SK-N-SH treated with all-trans-retinoic acid at 6 μM for 48 hours (cell line): ENCODE measurements at regions not wholly inside any gene's neighbourhood (a gene's known extent, or its start where the extent isn't known, plus 50 kb on each side); places are given as distances from the start of the nearest gene placed in this dataset.

Experiments
- ATAC-seq: fragments of 200-7000 bp; cut with Tn5 transposase; 3 replicates; pipeline ENCODE4 v1.9.1; 2020; ENCODE audit warnings: mild to moderate bottlenecking, moderate library complexity
- ARNTL ChIP-seq: fragments of 450-650 bp; formaldehyde crosslinking; IDR thresholded peaks from 2 replicates; pipeline ENCODE4 v1.5.0; 2020; ENCODE audit warnings: low read depth, mild to moderate bottlenecking, moderate library complexity, borderline replicate concordance
- BACH2 ChIP-seq: fragments of 250-450 bp; sonication (Bioruptor Pico); IDR thresholded peaks from 2 replicates; pipeline ENCODE4 v1.9.0; 2021; ENCODE audit warnings: mild to moderate bottlenecking, borderline replicate concordance
- CREB5 ChIP-seq: fragments of 250-450 bp; sonication (Bioruptor Pico); IDR thresholded peaks from 2 replicates; pipeline ENCODE4 v1.5.1; 2020; ENCODE audit warnings: low read depth, mild to moderate bottlenecking, moderate library complexity
- CSDC2 ChIP-seq: fragments of 250-450 bp; sonication (Bioruptor Pico); IDR thresholded peaks from 2 replicates; pipeline ENCODE4 v1.5.0; 2020; ENCODE audit warnings: mild to moderate bottlenecking, moderate library complexity
- CSRNP3 ChIP-seq: fragments of 250-450 bp; sonication (Bioruptor Pico); IDR thresholded peaks from 2 replicates; pipeline ENCODE4 v1.5.1; 2021; ENCODE audit warnings: mild to moderate bottlenecking, moderate library complexity
- ESRRG ChIP-seq: fragments of 250-450 bp; sonication (Bioruptor Pico); IDR thresholded peaks from 2 replicates; pipeline ENCODE4 v1.6.1; 2021; ENCODE audit warnings: mild to moderate bottlenecking
- GLIS3 ChIP-seq: fragments of 250-450 bp; sonication (Bioruptor Pico); IDR thresholded peaks from 2 replicates; pipeline ENCODE4 v1.5.0; 2020; ENCODE audit warnings: mild to moderate bottlenecking, moderate library complexity
- ISL1 ChIP-seq: fragments of 250-450 bp; sonication (Bioruptor Pico); IDR thresholded peaks from 2 replicates; pipeline ENCODE4 v2.1.2; 2022; ENCODE audit warnings: mild to moderate bottlenecking, moderate library complexity
- OSR1 ChIP-seq: fragments of 250-450 bp; sonication (Bioruptor Pico); IDR thresholded peaks from 2 replicates; pipeline ENCODE4 v1.8.0; 2022; ENCODE audit warnings: moderate library complexity, mild to moderate bottlenecking, inconsistent platforms
- PATZ1 ChIP-seq: fragments of 250-450 bp; sonication (Bioruptor Pico); IDR thresholded peaks from 2 replicates; pipeline ENCODE4 v1.8.0; 2020; ENCODE audit warnings: mild to moderate bottlenecking, moderate library complexity, borderline replicate concordance
- POU6F1 ChIP-seq: fragments of 250-450 bp; sonication (Bioruptor Pico); IDR thresholded peaks from 2 replicates; pipeline ENCODE4 v1.8.0; 2021; ENCODE audit warnings: low read depth, mild to moderate bottlenecking, moderate library complexity, borderline replicate concordance
- RARB ChIP-seq: fragments of 250-450 bp; sonication (Bioruptor Pico); IDR thresholded peaks from 2 replicates; pipeline ENCODE4 v1.8.0; 2021; ENCODE audit warnings: mild to moderate bottlenecking, moderate library complexity
- SNAI2 ChIP-seq: fragments of 250-450 bp; sonication (Bioruptor Pico); IDR thresholded peaks from 2 replicates; pipeline ENCODE4 v1.5.0; 2020; ENCODE audit warnings: mild to moderate bottlenecking, moderate library complexity
- TCF4 ChIP-seq: fragments of 250-450 bp; sonication (Bioruptor Pico); IDR thresholded peaks from 2 replicates; pipeline ENCODE4 v1.8.0; 2021; ENCODE audit warnings: mild to moderate bottlenecking, moderate library complexity, borderline replicate concordance
- TOX ChIP-seq: fragments of 250-450 bp; sonication (Bioruptor Pico); IDR thresholded peaks from 2 replicates; pipeline ENCODE4 v1.8.0; 2021; ENCODE audit warnings: mild to moderate bottlenecking, moderate library complexity, borderline replicate concordance
- ZC3H10 ChIP-seq: fragments of 250-450 bp; sonication (Bioruptor Pico); IDR thresholded peaks from 2 replicates; pipeline ENCODE4 v1.5.1; 2021; ENCODE audit warnings: mild to moderate bottlenecking, moderate library complexity
- ZFP3 ChIP-seq: fragments of 250-450 bp; sonication (Bioruptor Pico); IDR thresholded peaks from 2 replicates; pipeline ENCODE4 v1.5.0; 2020; ENCODE audit warnings: mild to moderate bottlenecking, moderate library complexity
- ZNF565 ChIP-seq: fragments of 450-650 bp; formaldehyde crosslinking; conservative IDR thresholded peaks from 2 replicates; pipeline ENCODE4 v1.5.0; 2020; ENCODE audit warnings: low read depth, mild to moderate bottlenecking, moderate library complexity
- ZNF70 ChIP-seq: fragments of 450-650 bp; formaldehyde crosslinking; IDR thresholded peaks from 2 replicates; pipeline ENCODE4 v1.5.0; 2020; ENCODE audit warnings: mild to moderate bottlenecking, moderate library complexity
- ZNF8 ChIP-seq: fragments of 450-650 bp; formaldehyde crosslinking; IDR thresholded peaks from 2 replicates; pipeline ENCODE4 v1.5.0; 2020; ENCODE audit warnings: mild to moderate bottlenecking, moderate library complexity
- TF ChIP-seq, protein P1 (sequence below): fragments of 250-450 bp; sonication (Bioruptor Pico); IDR thresholded peaks from 2 replicates; pipeline ENCODE4 v1.5.0; 2020; ENCODE audit warnings: mild to moderate bottlenecking, moderate library complexity

DNA sequence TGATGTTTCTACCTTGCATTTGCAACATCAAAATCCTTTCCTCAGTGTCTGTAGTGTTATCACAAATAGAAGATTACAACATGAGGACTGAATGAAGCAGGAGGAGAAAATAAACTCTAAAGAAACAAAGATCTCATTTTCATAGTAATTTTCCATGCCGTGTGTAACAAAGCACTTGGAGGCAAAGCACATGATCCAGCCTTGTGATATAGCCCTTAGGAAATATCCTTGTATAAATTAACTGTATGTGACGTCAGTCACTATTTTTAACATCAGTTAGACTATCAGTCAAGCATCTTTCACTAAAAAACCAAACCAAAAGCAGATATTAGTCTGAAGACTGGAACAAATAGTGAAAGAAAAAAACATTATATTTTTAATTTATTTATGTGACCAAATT is 492.1 kb upstream of the CNTNAP5 start (continued):
- TF ChIP-seq CREB5 (CRISPR knock-in tag): no peak

DNA sequence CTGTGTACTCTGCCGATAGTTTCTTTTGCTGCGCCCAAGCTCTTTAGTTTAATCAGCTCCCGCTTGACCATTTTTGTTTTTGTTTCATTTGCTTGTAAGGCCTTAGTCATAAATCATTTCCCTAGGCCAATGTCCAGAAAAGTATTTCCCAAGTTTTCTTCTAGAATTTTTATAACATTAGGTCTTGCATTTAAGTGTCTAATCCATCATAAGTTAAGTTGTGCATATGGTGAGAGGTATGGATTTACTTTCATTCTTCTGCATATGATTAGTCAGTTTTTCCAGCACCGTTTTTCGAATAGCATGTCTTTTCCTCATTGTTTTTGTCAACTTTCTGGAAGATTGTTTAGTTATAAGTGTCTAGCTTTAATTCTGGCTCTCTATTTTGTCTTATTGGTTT is 484.8 kb upstream of the CNTNAP5 start:
- no peak for ATAC-seq
- no peak for TF ChIP-seq GLIS3
- TF ChIP-seq OSR1 (CRISPR knock-in tag): no peak
- TF ChIP-seq, protein P1, sequence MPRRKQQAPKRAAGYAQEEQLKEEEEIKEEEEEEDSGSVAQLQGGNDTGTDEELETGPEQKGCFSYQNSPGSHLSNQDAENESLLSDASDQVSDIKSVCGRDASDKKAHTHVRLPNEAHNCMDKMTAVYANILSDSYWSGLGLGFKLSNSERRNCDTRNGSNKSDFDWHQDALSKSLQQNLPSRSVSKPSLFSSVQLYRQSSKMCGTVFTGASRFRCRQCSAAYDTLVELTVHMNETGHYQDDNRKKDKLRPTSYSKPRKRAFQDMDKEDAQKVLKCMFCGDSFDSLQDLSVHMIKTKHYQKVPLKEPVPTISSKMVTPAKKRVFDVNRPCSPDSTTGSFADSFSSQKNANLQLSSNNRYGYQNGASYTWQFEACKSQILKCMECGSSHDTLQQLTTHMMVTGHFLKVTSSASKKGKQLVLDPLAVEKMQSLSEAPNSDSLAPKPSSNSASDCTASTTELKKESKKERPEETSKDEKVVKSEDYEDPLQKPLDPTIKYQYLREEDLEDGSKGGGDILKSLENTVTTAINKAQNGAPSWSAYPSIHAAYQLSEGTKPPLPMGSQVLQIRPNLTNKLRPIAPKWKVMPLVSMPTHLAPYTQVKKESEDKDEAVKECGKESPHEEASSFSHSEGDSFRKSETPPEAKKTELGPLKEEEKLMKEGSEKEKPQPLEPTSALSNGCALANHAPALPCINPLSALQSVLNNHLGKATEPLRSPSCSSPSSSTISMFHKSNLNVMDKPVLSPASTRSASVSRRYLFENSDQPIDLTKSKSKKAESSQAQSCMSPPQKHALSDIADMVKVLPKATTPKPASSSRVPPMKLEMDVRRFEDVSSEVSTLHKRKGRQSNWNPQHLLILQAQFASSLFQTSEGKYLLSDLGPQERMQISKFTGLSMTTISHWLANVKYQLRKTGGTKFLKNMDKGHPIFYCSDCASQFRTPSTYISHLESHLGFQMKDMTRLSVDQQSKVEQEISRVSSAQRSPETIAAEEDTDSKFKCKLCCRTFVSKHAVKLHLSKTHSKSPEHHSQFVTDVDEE: no peak
- TF ChIP-seq ESRRG (CRISPR knock-in tag): no peak
- TF ChIP-seq TOX (CRISPR knock-in tag): no peak
- TF ChIP-seq CREB5 (CRISPR knock-in tag): no peak
- TF ChIP-seq ZNF565 (CRISPR knock-in tag): no peak
- TF ChIP-seq BACH2 (CRISPR knock-in tag): no peak
- no peak for TF ChIP-seq ZNF70 (CRISPR knock-in tag)
- TF ChIP-seq, all 23 proteins: peak for 0

DNA sequence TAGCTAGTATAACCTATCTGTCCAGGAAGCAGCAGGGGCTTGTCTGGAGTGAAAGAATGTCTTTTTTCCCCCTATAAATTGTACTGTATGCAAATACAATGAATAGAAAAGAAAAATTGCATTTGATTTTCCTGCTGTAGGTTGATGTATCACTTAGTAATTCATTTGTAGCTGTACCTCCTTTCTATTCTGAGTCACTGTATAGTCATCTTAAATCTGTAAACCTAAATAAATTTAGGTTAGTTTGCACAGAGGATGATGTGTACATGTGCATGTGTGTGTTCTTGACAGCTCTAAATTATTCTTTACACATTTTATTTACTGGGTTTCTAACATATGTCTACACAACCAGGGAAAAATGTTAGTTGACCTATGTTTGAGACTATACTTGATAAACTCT is 478.7 kb upstream of the CNTNAP5 start:
- no peak for TF ChIP-seq ZNF70 (CRISPR knock-in tag)
- no peak for TF ChIP-seq ISL1 (CRISPR knock-in tag)
- TF ChIP-seq SNAI2 (CRISPR knock-in tag): no peak
- TF ChIP-seq TOX (CRISPR knock-in tag): no peak
- TF ChIP-seq PATZ1 (CRISPR knock-in tag): no peak
- no peak for TF ChIP-seq ESRRG (CRISPR knock-in tag)
- ATAC-seq: no peak

GRCh38 chr2:123563515-123563914 is 461.6 kb upstream of the CNTNAP5 start:
- ATAC-seq: no peak
- TF ChIP-seq PATZ1 (CRISPR knock-in tag) (no peak), ZFP3 (CRISPR knock-in tag) (no peak), TCF4 (no peak), RARB (no peak), ZC3H10 (no peak), ZNF70 (CRISPR knock-in tag) (no peak), POU6F1 (CRISPR knock-in tag) (no peak), TOX (CRISPR knock-in tag) (no peak), CSDC2 (no peak), GLIS3 (no peak), ZNF8 (CRISPR knock-in tag) (no peak), CSRNP3 (CRISPR knock-in tag) (no peak), ARNTL (CRISPR knock-in tag) (no peak), ISL1 (CRISPR knock-in tag) (no peak), OSR1 (CRISPR knock-in tag) (no peak)
- TF ChIP-seq, protein P1: no peak
